K562 (cell line): ENCODE measurements at regions not wholly inside any gene's neighbourhood (a gene's known extent, or its start where the extent isn't known, plus 50 kb on each side); places are given as distances from the start of the nearest gene placed in this dataset.

Source experiments
- ATAC-seq: fragments of 200-7000 bp; cut with Tn5 transposase; 3 replicates; pipeline ENCODE4 v1.9.1; 2020; ENCODE audit warnings: moderate library complexity
- BruUV-seq: library from RNA; stranded (reverse); fragments of 400-500 nt; replicated peaks from 2 replicates; lab custom pipeline; 2021; lab: Mats Ljungman, UMichigan
- CTCF ChIA-PET: fragments of 300-600 bp; formaldehyde crosslinking; extraction: SDS; loops from one replicate; lab custom pipeline; 2021; ENCODE audit warnings: low intra/inter-chr PET ratio; lab: Yijun Ruan, JAX
- POLR2A ChIA-PET: fragments of 300-600, 350-650 bp; sonication (Branson Sonifier 250); formaldehyde crosslinking; extraction: SDS; loops from one replicate; lab custom pipeline; 2021; ENCODE audit warnings: antibody characterized with exemption, inconsistent platforms; lab: Yijun Ruan, JAX
- DNase-seq, 4 experiments: peaks; one replicate each; pipeline versions ENCODE4 v3.0.0 to v3.0.0-alpha.2; 2011 to 2018; ENCODE audit warnings: low spot score in 3 of 4, mixed read lengths in 3 of 4; ENCODE audit errors: extremely low read depth in 1 of 4
- FAIRE-seq: peaks from 2 replicates; lab custom pipeline; 2011; peaks lifted over from hg19 to GRCh38; lab: Jason Lieb, UNC
- H2AFZ ChIP-seq: 2 replicates; pipeline ENCODE4 v1.6.0; 2011; ENCODE audit warnings: low read depth, low read length, control low read depth, inconsistent platforms
- H3K27ac ChIP-seq: fragments of 200-600 bp; 3 replicates; pipeline ENCODE4 v1.8.0; 2011; ENCODE audit warnings: low read depth, mild to moderate bottlenecking, control low read depth, inconsistent platforms, low read length, moderate library complexity, mixed read lengths; ENCODE audit errors: extremely low read depth
- H3K27me3 ChIP-seq, 2 experiments: fragments of 300-600 bp in 1 of 2; 2 replicates in 1 of 2; 3 replicates in 1 of 2; pipeline versions ENCODE4 v1.6.0 to v1.8.0; 2011; ENCODE audit warnings: inconsistent platforms in 2 of 2, low read length in 2 of 2, mild to moderate bottlenecking in 1 of 2, mixed read lengths in 1 of 2, moderate library complexity in 1 of 2; ENCODE audit not compliant: control insufficient read depth in 2 of 2, insufficient read depth in 2 of 2
- H3K36me3 ChIP-seq: fragments of 300-600 bp; 3 replicates; pipeline ENCODE4 v1.8.0; 2011; ENCODE audit warnings: mild to moderate bottlenecking, low read length, inconsistent platforms; ENCODE audit not compliant: control insufficient read depth, insufficient read depth
- H3K4me1 ChIP-seq, 2 experiments: fragments of 200-600 bp in 1 of 2; replicated peaks in 1 of 2; 2 replicates in 1 of 2; 3 replicates in 1 of 2; pipeline versions ENCODE4 v1.5.1 to v1.8.0; 2011; ENCODE audit warnings: inconsistent platforms in 2 of 2, low read length in 2 of 2, mild to moderate bottlenecking in 1 of 2, mixed read lengths in 1 of 2, moderate library complexity in 1 of 2; ENCODE audit not compliant: control insufficient read depth in 2 of 2, insufficient read depth in 2 of 2
- H3K4me2 ChIP-seq: 2 replicates; pipeline ENCODE4 v1.6.1; 2011; ENCODE audit warnings: low read length, control low read depth, inconsistent platforms, mixed read lengths; ENCODE audit not compliant: insufficient read depth
- H3K4me3 ChIP-seq: fragments of 200-600 bp; sonication (generic), shearing (Covaris generic); 2 replicates; pipeline ENCODE4 v1.5.1; 2016; ENCODE audit warnings: control low read depth, inconsistent platforms
- H3K79me2 ChIP-seq: fragments of 200-600 bp; 3 replicates; pipeline ENCODE4 v1.8.0; 2011; ENCODE audit warnings: low read length, inconsistent platforms; ENCODE audit not compliant: control insufficient read depth, insufficient read depth
- H3K9ac ChIP-seq, 2 experiments: 2 replicates each; pipeline versions ENCODE4 v1.6.0 to v1.6.1; 2011; ENCODE audit warnings: low read depth in 2 of 2, low read length in 2 of 2, control low read depth in 1 of 2, inconsistent platforms in 1 of 2, mild to moderate bottlenecking in 1 of 2, mixed read lengths in 1 of 2; ENCODE audit not compliant: insufficient read depth in 1 of 2
- H3K9me1 ChIP-seq: one replicate; pipeline ENCODE4 v1.6.0; 2011; ENCODE audit warnings: inconsistent platforms, mild to moderate bottlenecking, low read length, moderate library complexity; ENCODE audit not compliant: control insufficient read depth, insufficient read depth
- H3K9me3 ChIP-seq: replicated peaks from 2 replicates; pipeline ENCODE4 v1.5.1; 2011; ENCODE audit warnings: low read depth, low read length, inconsistent platforms; ENCODE audit not compliant: control insufficient read depth, insufficient read depth
- H4K20me1 ChIP-seq: replicated peaks from 2 replicates; pipeline ENCODE4 v1.6.1; 2011; ENCODE audit warnings: low read length, inconsistent platforms, mixed read lengths; ENCODE audit not compliant: control insufficient read depth, insufficient read depth
- CEBPB ChIP-seq: fragments of 450-650 bp; IDR thresholded peaks from 2 replicates; pipeline ENCODE4 v1.6.1; 2016; ENCODE audit warnings: missing genetic modification characterization, missing compliant biosample characterization
- CEBPG ChIP-seq, 3 experiments: fragments of 200-800 bp in 1 of 3; sonication (Bioruptor generic) in 1 of 3; sonication (generic) in 1 of 3; formaldehyde crosslinking in 1 of 3; IDR thresholded peaks in 2 of 3; conservative IDR thresholded peaks in 1 of 3; 2 replicates each; pipeline versions ENCODE4 v1.6.1 to v1.8.0; 2016 to 2022; ENCODE audit warnings: missing compliant biosample characterization in 2 of 3, missing genetic modification characterization in 2 of 3, mild to moderate bottlenecking in 1 of 3, missing genetic modification reagents in 1 of 3
- CTBP1 ChIP-seq: fragments of 450-650 bp; IDR thresholded peaks from 2 replicates; pipeline ENCODE4 v1.6.1; 2016; ENCODE audit warnings: borderline replicate concordance
- KDM5B ChIP-seq: fragments of 200-600 bp; sonication (generic); IDR thresholded peaks from 2 replicates; pipeline ENCODE4 v1.6.1; 2012; ENCODE audit warnings: low read depth, mild to moderate bottlenecking, moderate library complexity, low read length, control low read depth, inconsistent platforms; ENCODE audit not compliant: insufficient replicate concordance
- POLR2B ChIP-seq: fragments of 450-650 bp; IDR thresholded peaks from 2 replicates; pipeline ENCODE4 v1.6.1; 2018; ENCODE audit warnings: low read depth; ENCODE audit not compliant: partially characterized antibody
- SMAD3 ChIP-seq: fragments of 450-650 bp; formaldehyde crosslinking; conservative IDR thresholded peaks from 2 replicates; pipeline ENCODE4 v1.4.0; 2020; ENCODE audit warnings: mild to moderate bottlenecking
- ZNF197 ChIP-seq: fragments of 200-800 bp; sonication (Bioruptor generic); IDR thresholded peaks from 2 replicates; pipeline ENCODE4 v1.6.1; 2016; ENCODE audit warnings: low read depth, missing genetic modification characterization, missing compliant biosample characterization
- ZNF232 ChIP-seq: sonication (generic); formaldehyde crosslinking; IDR thresholded peaks from 2 replicates; pipeline ENCODE4 v1.8.0; 2022; ENCODE audit warnings: mild to moderate bottlenecking, missing genetic modification reagents
- ZNF77 ChIP-seq: fragments of 250-450 bp; sonication (Bioruptor Pico); IDR thresholded peaks from 2 replicates; pipeline ENCODE4 v1.5.0; 2020
- WGBS: fragments of 100-300 bp; shearing (Covaris generic); methylation state at CpG from one replicate; pipeline ENCODE4 v1.1.6; 2016; ENCODE audit warnings: low coverage, mixed read lengths; ENCODE audit not compliant: insufficient coverage; ENCODE audit errors: missing lambda C conversion rate; 5-methylcytosine and 5-hydroxymethylcytosine counted together
- in situ Hi-C: fragments of 300-500 bp; cut with MboI; formaldehyde crosslinking; loops from 4 replicates; pipeline ENCODE4 v1.15.0; 2018; ENCODE audit warnings: inconsistent platforms, mixed read lengths
- intact Hi-C: fragments of 100-400 bp; cut with micrococcal nuclease; formaldehyde crosslinking; loops from 2 replicates; pipeline ENCODE4 v1.14.2; 2022
- TF ChIP-seq, protein P1 (sequence below): sonication (generic); formaldehyde crosslinking; IDR thresholded peaks from 2 replicates; pipeline ENCODE4 v1.8.1; 2023; ENCODE audit warnings: missing genetic modification reagents, mild to moderate bottlenecking, borderline replicate concordance
- TF ChIP-seq, protein P2 (sequence below), 2 experiments: fragments of 450-650 bp; IDR thresholded peaks; 2 replicates each; pipeline ENCODE4 v1.6.1; 2016

DNA sequence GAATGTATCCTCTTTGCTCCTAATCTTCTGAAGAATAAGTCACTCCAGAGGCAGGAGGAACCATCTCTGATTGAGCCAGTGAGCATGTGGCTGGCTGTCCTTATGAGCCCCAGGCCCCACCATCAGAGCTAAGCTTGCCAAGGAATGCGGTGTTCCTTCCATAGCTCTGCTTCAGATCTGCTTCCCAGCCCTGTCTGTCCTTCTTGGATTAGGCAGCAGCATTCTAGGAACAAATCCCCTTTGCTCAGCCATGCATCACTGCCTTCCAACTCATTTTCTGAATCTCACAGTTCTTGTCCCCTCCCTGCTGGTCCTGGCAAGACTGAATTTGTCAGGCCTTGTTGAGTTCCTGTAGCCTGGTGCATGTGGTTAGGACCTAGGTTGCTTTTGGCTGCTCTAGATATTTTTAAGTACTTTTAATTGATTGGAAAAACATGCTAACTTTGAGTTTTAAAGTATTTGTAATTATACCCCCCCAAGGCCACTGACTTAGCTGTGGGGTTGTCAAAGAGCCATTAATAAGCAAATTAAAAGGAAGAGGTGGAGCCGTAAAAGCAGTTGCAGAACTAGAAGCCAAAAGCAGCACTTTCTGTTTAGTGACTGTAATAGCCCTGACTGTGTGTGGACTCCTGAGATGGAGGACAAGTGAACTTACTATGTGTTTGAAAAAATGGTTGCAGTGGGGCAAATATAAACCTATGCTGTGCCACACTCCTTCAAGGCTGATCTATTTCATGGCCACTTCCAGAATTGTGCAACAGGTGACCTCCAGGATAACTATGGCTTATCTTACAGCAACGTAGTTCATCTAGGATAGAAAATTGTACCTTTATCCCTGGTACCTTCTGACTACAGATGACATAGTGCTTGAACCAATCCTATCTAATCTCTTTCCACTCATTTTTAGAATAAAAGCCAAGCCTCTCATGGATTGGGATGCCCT, 61.3 kb upstream of the BACH1 start:
- no peaks in the 10 kb centered on the region for H3K79me2 ChIP-seq
- H4K20me1 ChIP-seq = no peaks in the 10 kb centered on the region
- no peaks in the 10 kb centered on the region for H3K9me1 ChIP-seq
- no peak overlapping the region for H3K4me2 ChIP-seq
- in situ Hi-C loops = no loop called here
- H3K9ac ChIP-seq = no peak overlapping the region
- no peak overlapping the region for H2AFZ ChIP-seq
- H3K9me3 ChIP-seq = no peaks in the 10 kb centered on the region
- H3K27me3 ChIP-seq = peaks cover 13 to 19% of the 10 kb centered on the region in 2 experiments
- H3K4me3 ChIP-seq = no peak overlapping the region
- CTCF ChIA-PET = no interaction called here
- 3% methylated on average over 3 of the region's 3 CpGs for WGBS
- intact Hi-C loops = loop anchor here (10.0 kb wide), 1 partner anchor 607 kb away; no protein-coding TSS in a partner anchor
- BruUV-seq = no TSS peak
- H3K36me3 ChIP-seq = no peaks in the 10 kb centered on the region
- TF ChIP-seq ZNF197 (CRISPR knock-in tag) = no peak
- no peak for TF ChIP-seq KDM5B
- TF ChIP-seq ZNF77 (CRISPR knock-in tag) = no peak
- no peak for TF ChIP-seq ZNF232 (CRISPR knock-in tag)
- TF ChIP-seq CEBPG (CRISPR knock-in tag; IDR thresholded peaks at IDR 0.05) = no peak
- TF ChIP-seq CEBPG (tag; conservative IDR thresholded peaks at IDR 0.05 in 1 of 2, IDR thresholded peaks at IDR 0.05 in 1 of 2) = peak in 1 of 2 experiments; percentile 63; a peak in 2 of 4 replicates
- TF ChIP-seq, protein P1, sequence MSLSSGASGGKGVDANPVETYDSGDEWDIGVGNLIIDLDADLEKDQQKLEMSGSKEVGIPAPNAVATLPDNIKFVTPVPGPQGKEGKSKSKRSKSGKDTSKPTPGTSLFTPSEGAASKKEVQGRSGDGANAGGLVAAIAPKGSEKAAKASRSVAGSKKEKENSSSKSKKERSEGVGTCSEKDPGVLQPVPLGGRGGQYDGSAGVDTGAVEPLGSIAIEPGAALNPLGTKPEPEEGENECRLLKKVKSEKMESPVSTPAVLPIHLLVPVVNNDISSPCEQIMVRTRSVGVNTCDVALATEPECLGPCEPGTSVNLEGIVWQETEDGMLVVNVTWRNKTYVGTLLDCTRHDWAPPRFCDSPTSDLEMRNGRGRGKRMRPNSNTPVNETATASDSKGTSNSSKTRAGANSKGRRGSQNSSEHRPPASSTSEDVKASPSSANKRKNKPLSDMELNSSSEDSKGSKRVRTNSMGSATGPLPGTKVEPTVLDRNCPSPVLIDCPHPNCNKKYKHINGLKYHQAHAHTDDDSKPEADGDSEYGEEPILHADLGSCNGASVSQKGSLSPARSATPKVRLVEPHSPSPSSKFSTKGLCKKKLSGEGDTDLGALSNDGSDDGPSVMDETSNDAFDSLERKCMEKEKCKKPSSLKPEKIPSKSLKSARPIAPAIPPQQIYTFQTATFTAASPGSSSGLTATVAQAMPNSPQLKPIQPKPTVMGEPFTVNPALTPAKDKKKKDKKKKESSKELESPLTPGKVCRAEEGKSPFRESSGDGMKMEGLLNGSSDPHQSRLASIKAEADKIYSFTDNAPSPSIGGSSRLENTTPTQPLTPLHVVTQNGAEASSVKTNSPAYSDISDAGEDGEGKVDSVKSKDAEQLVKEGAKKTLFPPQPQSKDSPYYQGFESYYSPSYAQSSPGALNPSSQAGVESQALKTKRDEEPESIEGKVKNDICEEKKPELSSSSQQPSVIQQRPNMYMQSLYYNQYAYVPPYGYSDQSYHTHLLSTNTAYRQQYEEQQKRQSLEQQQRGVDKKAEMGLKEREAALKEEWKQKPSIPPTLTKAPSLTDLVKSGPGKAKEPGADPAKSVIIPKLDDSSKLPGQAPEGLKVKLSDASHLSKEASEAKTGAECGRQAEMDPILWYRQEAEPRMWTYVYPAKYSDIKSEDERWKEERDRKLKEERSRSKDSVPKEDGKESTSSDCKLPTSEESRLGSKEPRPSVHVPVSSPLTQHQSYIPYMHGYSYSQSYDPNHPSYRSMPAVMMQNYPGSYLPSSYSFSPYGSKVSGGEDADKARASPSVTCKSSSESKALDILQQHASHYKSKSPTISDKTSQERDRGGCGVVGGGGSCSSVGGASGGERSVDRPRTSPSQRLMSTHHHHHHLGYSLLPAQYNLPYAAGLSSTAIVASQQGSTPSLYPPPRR (CRISPR knock-in tag) = no peak
- TF ChIP-seq CTBP1 = no peak
- TF ChIP-seq, protein P2, sequence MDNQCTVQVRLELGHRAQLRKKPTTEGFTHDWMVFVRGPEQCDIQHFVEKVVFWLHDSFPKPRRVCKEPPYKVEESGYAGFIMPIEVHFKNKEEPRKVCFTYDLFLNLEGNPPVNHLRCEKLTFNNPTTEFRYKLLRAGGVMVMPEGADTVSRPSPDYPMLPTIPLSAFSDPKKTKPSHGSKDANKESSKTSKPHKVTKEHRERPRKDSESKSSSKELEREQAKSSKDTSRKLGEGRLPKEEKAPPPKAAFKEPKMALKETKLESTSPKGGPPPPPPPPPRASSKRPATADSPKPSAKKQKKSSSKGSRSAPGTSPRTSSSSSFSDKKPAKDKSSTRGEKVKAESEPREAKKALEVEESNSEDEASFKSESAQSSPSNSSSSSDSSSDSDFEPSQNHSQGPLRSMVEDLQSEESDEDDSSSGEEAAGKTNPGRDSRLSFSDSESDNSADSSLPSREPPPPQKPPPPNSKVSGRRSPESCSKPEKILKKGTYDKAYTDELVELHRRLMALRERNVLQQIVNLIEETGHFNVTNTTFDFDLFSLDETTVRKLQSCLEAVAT (IDR thresholded peaks at IDR 0.05) = no peak
- TF ChIP-seq POLR2B = no peak
- TF ChIP-seq CEBPB = 0 out of 2 replicates have a peak, but pooled peaks have one; percentile 14
- TF ChIP-seq SMAD3 (CRISPR knock-in tag) = no peak
- TF ChIP-seq, all 486 proteins: peak for 2
- POLR2A ChIA-PET = no interaction called here
- no peak for ATAC-seq
- no peak for DNase-seq
- no peak for FAIRE-seq
- Histone ChIP-seq H3K27ac (no peak overlapping the region), H3K4me1 (peaks cover 0 to 8% of the 10 kb centered on the region in 2 experiments; a peak in 2 of 5 replicates)
